AG09309 (cell line): ENCODE measurements at regions not wholly inside any gene's neighbourhood (a gene's known extent, or its start where the extent isn't known, plus 50 kb on each side); places are given as distances from the start of the nearest gene placed in this dataset.
"Not testable (repeated sequence)": the region's sequence is repeated elsewhere in the genome, so short reads cannot be mapped to it uniquely, and the experiment has no call there.

ENCODE experiments used
- DNase-seq: peaks from one replicate; pipeline ENCODE4 v3.0.0-alpha.2; 2010; ENCODE audit warnings: low read depth
- H3K4me3 ChIP-seq: 2 replicates; pipeline ENCODE4 v1.5.1; 2011; ENCODE audit warnings: mild to moderate bottlenecking, low read depth, low read length, moderate library complexity; ENCODE audit not compliant: control insufficient read depth
- TF ChIP-seq, protein P1 (sequence below): IDR thresholded peaks from 2 replicates; pipeline ENCODE4 v1.5.1; 2011; ENCODE audit warnings: mild to moderate bottlenecking, low read depth, low read length, inconsistent platforms; ENCODE audit not compliant: insufficient read depth, control insufficient read depth; ENCODE audit errors: missing control alignments

GRCh38 chr3:150329408-150329807 is 78.7 kb upstream of the TSC22D2 start:
- no peak for DNase-seq
- H3K4me3 ChIP-seq = no peak overlapping the region
- TF ChIP-seq, protein P1, sequence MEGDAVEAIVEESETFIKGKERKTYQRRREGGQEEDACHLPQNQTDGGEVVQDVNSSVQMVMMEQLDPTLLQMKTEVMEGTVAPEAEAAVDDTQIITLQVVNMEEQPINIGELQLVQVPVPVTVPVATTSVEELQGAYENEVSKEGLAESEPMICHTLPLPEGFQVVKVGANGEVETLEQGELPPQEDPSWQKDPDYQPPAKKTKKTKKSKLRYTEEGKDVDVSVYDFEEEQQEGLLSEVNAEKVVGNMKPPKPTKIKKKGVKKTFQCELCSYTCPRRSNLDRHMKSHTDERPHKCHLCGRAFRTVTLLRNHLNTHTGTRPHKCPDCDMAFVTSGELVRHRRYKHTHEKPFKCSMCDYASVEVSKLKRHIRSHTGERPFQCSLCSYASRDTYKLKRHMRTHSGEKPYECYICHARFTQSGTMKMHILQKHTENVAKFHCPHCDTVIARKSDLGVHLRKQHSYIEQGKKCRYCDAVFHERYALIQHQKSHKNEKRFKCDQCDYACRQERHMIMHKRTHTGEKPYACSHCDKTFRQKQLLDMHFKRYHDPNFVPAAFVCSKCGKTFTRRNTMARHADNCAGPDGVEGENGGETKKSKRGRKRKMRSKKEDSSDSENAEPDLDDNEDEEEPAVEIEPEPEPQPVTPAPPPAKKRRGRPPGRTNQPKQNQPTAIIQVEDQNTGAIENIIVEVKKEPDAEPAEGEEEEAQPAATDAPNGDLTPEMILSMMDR = no peak

- H3K4me3 ChIP-seq = no peak overlapping the region
- TF ChIP-seq, protein P1 = no peak
- no peak for DNase-seq
Observed at GRCh38 chr3:150328654-150329040, 79.5 kb upstream of the TSC22D2 start.

- no peak for DNase-seq
- no peak overlapping the region for H3K4me3 ChIP-seq
- TF ChIP-seq, protein P1 = no peak
Observed at GRCh38 chr3:150327678-150328653, 80.1 kb upstream of the TSC22D2 start.

GRCh38 chr3:150324788-150325187 is 83.3 kb upstream of the TSC22D2 start:
- TF ChIP-seq, protein P1 = no peak
- no peak for DNase-seq
- H3K4me3 ChIP-seq = no peak overlapping the region

- H3K4me3 ChIP-seq = no peak overlapping the region
- TF ChIP-seq, protein P1 = no peak
- no peak for DNase-seq
Observed at GRCh38 chr3:150324245-150324644, 83.9 kb upstream of the TSC22D2 start.

DNA sequence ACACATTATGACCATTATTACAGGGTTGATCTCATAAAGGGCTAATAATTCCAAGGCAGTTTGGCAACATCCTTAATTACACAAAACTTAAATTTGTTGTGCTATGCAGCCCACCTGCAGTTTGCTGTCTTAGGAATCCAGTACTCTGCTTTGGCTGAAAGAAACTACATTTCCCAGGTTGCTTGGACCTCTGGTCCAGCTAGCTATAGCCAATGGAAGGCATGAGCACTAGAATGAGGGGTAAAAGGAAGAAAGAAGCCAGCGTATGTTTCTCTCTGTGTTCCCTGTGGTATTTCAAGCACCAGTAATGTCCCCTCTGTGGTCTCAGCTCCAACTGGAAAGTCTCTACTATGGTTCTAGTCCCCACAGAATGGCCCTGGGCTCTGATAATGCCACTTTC is 84.3 kb upstream of the TSC22D2 start:
- no peak for DNase-seq
- TF ChIP-seq, protein P1 = no peak
- H3K4me3 ChIP-seq = no peak overlapping the region

- not testable (repeated sequence) for H3K4me3 ChIP-seq, DNase-seq
Observed at GRCh38 chr3:150323091-150323490, 85.0 kb upstream of the TSC22D2 start.

GRCh38 chr3:150320971-150321370 is 87.1 kb upstream of the TSC22D2 start:
- DNase-seq, H3K4me3 ChIP-seq: not testable (repeated sequence)
